ENCODE measurements at regions not wholly inside any gene's neighbourhood (a gene's known extent, or its start where the extent isn't known, plus 50 kb on each side); places are given as distances from the start of the nearest gene placed in this dataset.

DNA sequence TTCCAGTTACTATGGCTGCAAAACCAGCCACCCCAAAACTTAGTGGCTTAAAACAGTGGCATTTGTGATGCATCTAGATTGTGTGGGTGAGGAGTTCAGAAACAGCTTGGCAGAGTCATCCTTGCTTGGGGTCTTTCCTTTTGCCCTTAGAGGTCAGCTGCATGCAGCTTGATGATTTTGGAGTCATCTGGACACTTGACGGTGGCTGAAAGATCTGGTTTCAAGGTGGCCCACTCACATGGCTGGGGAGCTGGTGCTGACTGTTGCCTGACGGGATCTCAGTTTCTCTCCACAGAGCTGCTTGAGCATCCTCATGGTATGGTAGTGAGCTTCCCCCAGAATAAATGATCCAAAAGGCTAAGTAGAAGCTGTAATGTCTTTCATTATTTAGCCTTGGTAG, 191.3 kb upstream of the GALNT17 start:
- no peaks in the 10 kb centered on the region for H3K4me1 ChIP-seq
- H3K27me3 ChIP-seq, result no peaks in the 10 kb centered on the region
- TF ChIP-seq, protein P1, sequence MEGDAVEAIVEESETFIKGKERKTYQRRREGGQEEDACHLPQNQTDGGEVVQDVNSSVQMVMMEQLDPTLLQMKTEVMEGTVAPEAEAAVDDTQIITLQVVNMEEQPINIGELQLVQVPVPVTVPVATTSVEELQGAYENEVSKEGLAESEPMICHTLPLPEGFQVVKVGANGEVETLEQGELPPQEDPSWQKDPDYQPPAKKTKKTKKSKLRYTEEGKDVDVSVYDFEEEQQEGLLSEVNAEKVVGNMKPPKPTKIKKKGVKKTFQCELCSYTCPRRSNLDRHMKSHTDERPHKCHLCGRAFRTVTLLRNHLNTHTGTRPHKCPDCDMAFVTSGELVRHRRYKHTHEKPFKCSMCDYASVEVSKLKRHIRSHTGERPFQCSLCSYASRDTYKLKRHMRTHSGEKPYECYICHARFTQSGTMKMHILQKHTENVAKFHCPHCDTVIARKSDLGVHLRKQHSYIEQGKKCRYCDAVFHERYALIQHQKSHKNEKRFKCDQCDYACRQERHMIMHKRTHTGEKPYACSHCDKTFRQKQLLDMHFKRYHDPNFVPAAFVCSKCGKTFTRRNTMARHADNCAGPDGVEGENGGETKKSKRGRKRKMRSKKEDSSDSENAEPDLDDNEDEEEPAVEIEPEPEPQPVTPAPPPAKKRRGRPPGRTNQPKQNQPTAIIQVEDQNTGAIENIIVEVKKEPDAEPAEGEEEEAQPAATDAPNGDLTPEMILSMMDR (IDR thresholded peaks at IDR 0.05), result no peak
- no peak overlapping the region for H3K4me3 ChIP-seq
- intact Hi-C loops (cut with DNase I), result no loop called here
- no peak for ATAC-seq
- no peak overlapping the region for H3K27ac ChIP-seq
- H3K36me3 ChIP-seq, result no peaks in the 10 kb centered on the region
- H3K9me3 ChIP-seq, result peaks cover 0 to 13% of the 10 kb centered on the region in 2 donors
- DNase-seq, result no peak

GRCh38 chr7:70942791-70943190, 189.2 kb upstream of the GALNT17 start:
- Histone ChIP-seq H3K27me3 (no peaks in the 10 kb centered on the region), H3K27ac (no peak overlapping the region), H3K4me1 (no peaks in the 10 kb centered on the region), H3K9me3 (peaks cover 0 to 14% of the 10 kb centered on the region in 2 donors), H3K36me3 (no peaks in the 10 kb centered on the region), H3K4me3 (no peak overlapping the region)
- intact Hi-C loops (cut with DNase I), result no loop called here
- ATAC-seq, result no peak
- TF ChIP-seq, protein P1 (IDR thresholded peaks at IDR 0.05), result no peak
- peak in 1 of 4 donors; percentile 29 for DNase-seq

GRCh38 chr7:70944516-70944915, 187.4 kb upstream of the GALNT17 start:
- TF ChIP-seq, protein P1 (IDR thresholded peaks at IDR 0.05), result no peak
- Histone ChIP-seq H3K27me3 (no peaks in the 10 kb centered on the region), H3K27ac (no peak overlapping the region), H3K4me3 (no peak overlapping the region), H3K9me3 (peaks cover 0 to 30% of the 10 kb centered on the region in 2 donors), H3K36me3 (no peaks in the 10 kb centered on the region), H3K4me1 (no peaks in the 10 kb centered on the region)
- DNase-seq, result no peak
- intact Hi-C loops (cut with DNase I), result no loop called here
- no peak for ATAC-seq

DNA sequence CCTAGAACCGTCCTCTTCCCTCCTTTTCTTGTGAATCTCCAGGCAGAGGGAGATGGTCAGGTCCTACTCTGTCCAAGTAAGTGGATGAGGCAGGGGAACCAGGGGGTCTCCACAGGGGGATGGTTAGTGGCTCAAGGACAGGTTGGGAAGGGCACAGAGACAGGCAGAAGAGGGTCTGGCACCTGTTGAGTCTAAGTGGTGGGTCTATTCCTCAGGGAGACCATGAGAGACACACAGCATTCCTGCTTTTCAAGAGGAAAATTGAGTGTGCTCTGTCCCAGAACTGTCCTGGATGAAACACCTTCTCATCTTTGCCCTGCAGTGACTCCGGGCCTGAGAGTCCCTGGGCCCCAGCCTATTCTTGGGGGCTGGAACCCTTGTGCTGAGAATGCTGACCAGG, 184.8 kb upstream of the GALNT17 start:
- ATAC-seq (no peak), DNase-seq (no peak)
- intact Hi-C loops (cut with DNase I), result no loop called here
- TF ChIP-seq, protein P1 (IDR thresholded peaks at IDR 0.05), result no peak
- peaks cover 0 to 27% of the 10 kb centered on the region in 2 donors for H3K9me3 ChIP-seq
- H3K36me3 ChIP-seq, result no peaks in the 10 kb centered on the region
- H3K27ac ChIP-seq, result no peak overlapping the region
- no peak overlapping the region for H3K4me3 ChIP-seq
- H3K27me3 ChIP-seq, result no peaks in the 10 kb centered on the region
- no peaks in the 10 kb centered on the region for H3K4me1 ChIP-seq

- no peak for DNase-seq
- Histone ChIP-seq H3K4me3 (no peak overlapping the region), H3K36me3 (no peaks in the 10 kb centered on the region), H3K27me3 (no peaks in the 10 kb centered on the region), H3K4me1 (no peaks in the 10 kb centered on the region), H3K27ac (no peak overlapping the region), H3K9me3 (peaks cover 0 to 27% of the 10 kb centered on the region in 2 donors)
- ATAC-seq, result no peak
- TF ChIP-seq, protein P1 (IDR thresholded peaks at IDR 0.05), result no peak
- intact Hi-C loops (cut with DNase I), result no loop called here
Observed at GRCh38 chr7:70949862-70950261, 182.1 kb upstream of the GALNT17 start.
